K562 (cell line): ENCODE measurements at regions not wholly inside any gene's neighbourhood (a gene's known extent, or its start where the extent isn't known, plus 50 kb on each side); places are given as distances from the start of the nearest gene placed in this dataset.

Experiments
- ATAC-seq: fragments of 200-7000 bp; cut with Tn5 transposase; 3 replicates; pipeline ENCODE4 v1.9.1; 2020; ENCODE audit warnings: moderate library complexity
- BruUV-seq: library from RNA; stranded (reverse); fragments of 400-500 nt; replicated peaks from 2 replicates; lab custom pipeline; 2021; lab: Mats Ljungman, UMichigan
- CTCF ChIA-PET: fragments of 300-600 bp; formaldehyde crosslinking; extraction: SDS; loops from one replicate; lab custom pipeline; 2021; ENCODE audit warnings: low intra/inter-chr PET ratio; lab: Yijun Ruan, JAX
- POLR2A ChIA-PET: fragments of 300-600, 350-650 bp; sonication (Branson Sonifier 250); formaldehyde crosslinking; extraction: SDS; loops from one replicate; lab custom pipeline; 2021; ENCODE audit warnings: antibody characterized with exemption, inconsistent platforms; lab: Yijun Ruan, JAX
- DNase-seq, 4 experiments: peaks; one replicate each; pipeline versions ENCODE4 v3.0.0 to v3.0.0-alpha.2; 2011 to 2018; ENCODE audit warnings: low spot score in 3 of 4, mixed read lengths in 3 of 4; ENCODE audit errors: extremely low read depth in 1 of 4
- FAIRE-seq: peaks from 2 replicates; lab custom pipeline; 2011; peaks lifted over from hg19 to GRCh38; lab: Jason Lieb, UNC
- H2AFZ ChIP-seq: 2 replicates; pipeline ENCODE4 v1.6.0; 2011; ENCODE audit warnings: low read depth, low read length, control low read depth, inconsistent platforms
- H3K27ac ChIP-seq: fragments of 200-600 bp; 3 replicates; pipeline ENCODE4 v1.8.0; 2011; ENCODE audit warnings: low read depth, mild to moderate bottlenecking, control low read depth, inconsistent platforms, low read length, moderate library complexity, mixed read lengths; ENCODE audit errors: extremely low read depth
- H3K27me3 ChIP-seq, 2 experiments: fragments of 300-600 bp in 1 of 2; 2 replicates in 1 of 2; 3 replicates in 1 of 2; pipeline versions ENCODE4 v1.6.0 to v1.8.0; 2011; ENCODE audit warnings: inconsistent platforms in 2 of 2, low read length in 2 of 2, mild to moderate bottlenecking in 1 of 2, mixed read lengths in 1 of 2, moderate library complexity in 1 of 2; ENCODE audit not compliant: control insufficient read depth in 2 of 2, insufficient read depth in 2 of 2
- H3K36me3 ChIP-seq: fragments of 300-600 bp; 3 replicates; pipeline ENCODE4 v1.8.0; 2011; ENCODE audit warnings: mild to moderate bottlenecking, low read length, inconsistent platforms; ENCODE audit not compliant: control insufficient read depth, insufficient read depth
- H3K4me1 ChIP-seq, 2 experiments: fragments of 200-600 bp in 1 of 2; replicated peaks in 1 of 2; 2 replicates in 1 of 2; 3 replicates in 1 of 2; pipeline versions ENCODE4 v1.5.1 to v1.8.0; 2011; ENCODE audit warnings: inconsistent platforms in 2 of 2, low read length in 2 of 2, mild to moderate bottlenecking in 1 of 2, mixed read lengths in 1 of 2, moderate library complexity in 1 of 2; ENCODE audit not compliant: control insufficient read depth in 2 of 2, insufficient read depth in 2 of 2
- H3K4me2 ChIP-seq: 2 replicates; pipeline ENCODE4 v1.6.1; 2011; ENCODE audit warnings: low read length, control low read depth, inconsistent platforms, mixed read lengths; ENCODE audit not compliant: insufficient read depth
- H3K4me3 ChIP-seq: fragments of 200-600 bp; sonication (generic), shearing (Covaris generic); 2 replicates; pipeline ENCODE4 v1.5.1; 2016; ENCODE audit warnings: control low read depth, inconsistent platforms
- H3K79me2 ChIP-seq: fragments of 200-600 bp; 3 replicates; pipeline ENCODE4 v1.8.0; 2011; ENCODE audit warnings: low read length, inconsistent platforms; ENCODE audit not compliant: control insufficient read depth, insufficient read depth
- H3K9ac ChIP-seq, 2 experiments: 2 replicates each; pipeline versions ENCODE4 v1.6.0 to v1.6.1; 2011; ENCODE audit warnings: low read depth in 2 of 2, low read length in 2 of 2, control low read depth in 1 of 2, inconsistent platforms in 1 of 2, mild to moderate bottlenecking in 1 of 2, mixed read lengths in 1 of 2; ENCODE audit not compliant: insufficient read depth in 1 of 2
- H3K9me1 ChIP-seq: one replicate; pipeline ENCODE4 v1.6.0; 2011; ENCODE audit warnings: inconsistent platforms, mild to moderate bottlenecking, low read length, moderate library complexity; ENCODE audit not compliant: control insufficient read depth, insufficient read depth
- H3K9me3 ChIP-seq: replicated peaks from 2 replicates; pipeline ENCODE4 v1.5.1; 2011; ENCODE audit warnings: low read depth, low read length, inconsistent platforms; ENCODE audit not compliant: control insufficient read depth, insufficient read depth
- H4K20me1 ChIP-seq: replicated peaks from 2 replicates; pipeline ENCODE4 v1.6.1; 2011; ENCODE audit warnings: low read length, inconsistent platforms, mixed read lengths; ENCODE audit not compliant: control insufficient read depth, insufficient read depth
- ARHGAP35 ChIP-seq: fragments of 450-650 bp; IDR thresholded peaks from 2 replicates; pipeline ENCODE4 v1.6.1; 2018; ENCODE audit not compliant: partially characterized antibody
- ARNT ChIP-seq, 2 experiments: fragments of 450-650 bp; IDR thresholded peaks; 2 replicates each; pipeline ENCODE4 v1.6.1; 2016; ENCODE audit warnings: mild to moderate bottlenecking in 1 of 2
- CHD4 ChIP-seq: fragments of 200-600 bp; sonication (generic); IDR thresholded peaks from 3 replicates; pipeline ENCODE4 v1.6.1; 2012; ENCODE audit warnings: low read depth, mild to moderate bottlenecking, mixed read lengths, low read length, inconsistent platforms; ENCODE audit not compliant: insufficient read depth, insufficient replicate concordance, poor library complexity, severe bottlenecking
- IFI16 ChIP-seq: fragments of 250-450 bp; sonication (Bioruptor Pico); IDR thresholded peaks from 2 replicates; pipeline ENCODE4 v2.1.2; 2022; ENCODE audit warnings: mild to moderate bottlenecking, inconsistent platforms
- MEIS2 ChIP-seq: fragments of 450-650 bp; IDR thresholded peaks from 2 replicates; pipeline ENCODE4 v1.6.1; 2014; ENCODE audit warnings: mild to moderate bottlenecking; ENCODE audit not compliant: partially characterized antibody
- NFE2L1 ChIP-seq: fragments of 450-650 bp; IDR thresholded peaks from 2 replicates; pipeline ENCODE4 v1.6.1; 2016; ENCODE audit warnings: missing genetic modification characterization, low read depth, mild to moderate bottlenecking, missing compliant biosample characterization, moderate library complexity, borderline replicate concordance
- NR2F6 ChIP-seq: fragments of 450-650 bp; formaldehyde crosslinking; IDR thresholded peaks from 2 replicates; pipeline ENCODE4 v1.4.0; 2020; ENCODE audit warnings: mild to moderate bottlenecking
- RFX7 ChIP-seq: fragments of 250-450 bp; sonication (Bioruptor Pico); IDR thresholded peaks from 2 replicates; pipeline ENCODE4 v1.5.1; 2021; ENCODE audit warnings: mild to moderate bottlenecking
- SNIP1 ChIP-seq: fragments of 450-650 bp; IDR thresholded peaks from 2 replicates; pipeline ENCODE4 v1.7.1; 2017; ENCODE audit warnings: low read depth, mild to moderate bottlenecking
- TCF7L2 ChIP-seq: fragments of 150-350 bp; IDR thresholded peaks from 2 replicates; pipeline ENCODE4 v1.6.1; 2016; ENCODE audit warnings: low read depth, mild to moderate bottlenecking, low read length, moderate library complexity
- TRIM24 ChIP-seq, 2 experiments: fragments of 450-650 bp; IDR thresholded peaks; 2 replicates each; pipeline ENCODE4 v1.6.1; 2016
- ZNF184 ChIP-seq: sonication (generic); formaldehyde crosslinking; IDR thresholded peaks from 2 replicates; pipeline ENCODE4 v1.5.0; 2020; ENCODE audit warnings: missing genetic modification reagents
- ZNF79 ChIP-seq: fragments of 250-450 bp; sonication (Bioruptor Pico); IDR thresholded peaks from 2 replicates; pipeline ENCODE4 v1.4.0; 2020; ENCODE audit warnings: low read depth, mild to moderate bottlenecking, moderate library complexity
- WGBS: fragments of 100-300 bp; shearing (Covaris generic); methylation state at CpG from one replicate; pipeline ENCODE4 v1.1.6; 2016; ENCODE audit warnings: low coverage, mixed read lengths; ENCODE audit not compliant: insufficient coverage; ENCODE audit errors: missing lambda C conversion rate; 5-methylcytosine and 5-hydroxymethylcytosine counted together
- in situ Hi-C: fragments of 300-500 bp; cut with MboI; formaldehyde crosslinking; loops from 4 replicates; pipeline ENCODE4 v1.15.0; 2018; ENCODE audit warnings: inconsistent platforms, mixed read lengths
- intact Hi-C: fragments of 100-400 bp; cut with micrococcal nuclease; formaldehyde crosslinking; loops from 2 replicates; pipeline ENCODE4 v1.14.2; 2022
- TF ChIP-seq, protein P1 (sequence below): sonication (generic); formaldehyde crosslinking; IDR thresholded peaks from 2 replicates; pipeline ENCODE4 v1.8.1; 2023; ENCODE audit warnings: mild to moderate bottlenecking, missing genetic modification reagents

GRCh38 chr20:47440857-47441773, 60.6 kb upstream of the NCOA3 start (continued):
- TF ChIP-seq, protein P1, sequence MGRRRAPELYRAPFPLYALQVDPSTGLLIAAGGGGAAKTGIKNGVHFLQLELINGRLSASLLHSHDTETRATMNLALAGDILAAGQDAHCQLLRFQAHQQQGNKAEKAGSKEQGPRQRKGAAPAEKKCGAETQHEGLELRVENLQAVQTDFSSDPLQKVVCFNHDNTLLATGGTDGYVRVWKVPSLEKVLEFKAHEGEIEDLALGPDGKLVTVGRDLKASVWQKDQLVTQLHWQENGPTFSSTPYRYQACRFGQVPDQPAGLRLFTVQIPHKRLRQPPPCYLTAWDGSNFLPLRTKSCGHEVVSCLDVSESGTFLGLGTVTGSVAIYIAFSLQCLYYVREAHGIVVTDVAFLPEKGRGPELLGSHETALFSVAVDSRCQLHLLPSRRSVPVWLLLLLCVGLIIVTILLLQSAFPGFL (CRISPR knock-in tag) = no peak
- TF ChIP-seq ZNF184 (CRISPR knock-in tag) (no peak), ZNF79 (no peak), MEIS2 (no peak), NFE2L1 (tag) (no peak), SNIP1 (no peak), TCF7L2 (no peak)

DNA sequence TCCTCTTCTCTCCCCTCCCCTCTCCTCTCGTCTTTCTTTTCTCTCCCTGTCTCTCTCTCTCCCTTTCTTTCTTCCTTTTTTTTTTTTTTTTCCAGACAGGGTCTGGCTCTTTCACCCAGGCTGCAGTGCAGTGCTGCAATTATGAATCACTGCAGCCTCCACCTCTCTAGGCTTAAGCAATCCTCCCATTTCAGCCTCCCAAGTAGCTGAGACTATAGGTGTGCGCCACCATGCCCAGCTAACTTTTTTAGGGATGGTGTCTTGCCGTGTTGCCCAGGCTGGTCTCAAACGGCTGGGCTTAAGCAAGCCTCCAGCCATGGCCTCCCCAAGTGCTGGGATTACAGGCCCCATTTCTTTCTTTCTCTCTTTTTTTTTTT, 59.9 kb upstream of the NCOA3 start:
- no peak for ATAC-seq
- Histone ChIP-seq H3K79me2 (no peaks in the 10 kb centered on the region), H3K36me3 (no peaks in the 10 kb centered on the region), H3K9me3 (no peaks in the 10 kb centered on the region), H2AFZ (no peak overlapping the region), H3K4me2 (no peak overlapping the region), H3K27me3 (no peaks in the 10 kb centered on the region), H3K4me3 (no peak overlapping the region), H3K4me1 (peaks cover 0 to 6% of the 10 kb centered on the region in 2 experiments; a peak in 3 of 5 replicates), H3K27ac (no peak overlapping the region), H3K9ac (no peak overlapping the region), H3K9me1 (no peaks in the 10 kb centered on the region), H4K20me1 (no peaks in the 10 kb centered on the region)
- no peak for FAIRE-seq
- WGBS = 53% methylated on average over 4 of the region's 4 CpGs
- ChIA-PET CTCF (no interaction called here), POLR2A (no interaction called here)
- in situ Hi-C loops = no loop called here
- TF ChIP-seq RFX7 (CRISPR knock-in tag) (no peak), TRIM24 (IDR thresholded peaks at IDR 0.05) (no peak), ARNT (IDR thresholded peaks at IDR 0.05) (no peak), NR2F6 (no peak), CHD4 (no peak), IFI16 (CRISPR knock-in tag) (no peak), ARHGAP35 (no peak)
- BruUV-seq = no TSS peak
- DNase-seq = no peak
- intact Hi-C loops = no loop called here
